ENCODE measurements at regions not wholly inside any gene's neighbourhood (a gene's known extent, or its start where the extent isn't known, plus 50 kb on each side); places are given as distances from the start of the nearest gene placed in this dataset.

GRCh38 chr10:130428936-130429335, 292.7 kb downstream of the GLRX3 start:
- no peak overlapping the region for H3K27ac ChIP-seq (ENCODE audit: low read depth, low read length, poor library complexity, severe bottlenecking)

GRCh38 chr10:130429809-130430208, 293.6 kb downstream of the GLRX3 start:
- Histone ChIP-seq H3K79me2 (ENCODE audit: insufficient read depth, low read length) (no peaks in the 10 kb centered on the region), H3K9me3 (ENCODE audit: low read length) (no peaks in the 10 kb centered on the region), H3F3A (ENCODE audit: insufficient read depth, low read length) (no peaks in the 10 kb centered on the region), H3K36me3 (ENCODE audit: insufficient read depth, low read length) (no peaks in the 10 kb centered on the region), H2AFZ (ENCODE audit: low read length) (no peak overlapping the region), H3K9ac (ENCODE audit: low read length) (no peak overlapping the region), H3K27me3 (ENCODE audit: insufficient read depth, low read length) (no peaks in the 10 kb centered on the region), H4K20me1 (ENCODE audit: insufficient read depth, low read length) (no peaks in the 10 kb centered on the region), H3K4me2 (ENCODE audit: low read length) (no peak overlapping the region), H3K9me2 (ENCODE audit: low read depth, low read length) (no peaks in the 10 kb centered on the region), H3K4me3 (ENCODE audit: low read depth, low read length, poor library complexity, severe bottlenecking) (no peak overlapping the region), H3K4me1 (ENCODE audit: insufficient read depth, low read length, severe bottlenecking) (no peaks in the 10 kb centered on the region), H3K27ac (ENCODE audit: low read depth, low read length, poor library complexity, severe bottlenecking) (no peak overlapping the region)
- TF ChIP-seq CTCF (IDR thresholded peaks at IDR 0.05; ENCODE audit: low read length): no peak
- TF ChIP-seq EZH2 (IDR thresholded peaks at IDR 0.05; ENCODE audit: borderline replicate concordance, low read length): no peak

More at GRCh38 chr10:130428936-130429335, 292.7 kb downstream of the GLRX3 start:
- Histone ChIP-seq H3K4me2 (ENCODE audit: low read length) (no peak overlapping the region), H3K4me3 (ENCODE audit: low read depth, low read length, poor library complexity, severe bottlenecking) (no peak overlapping the region), H3K4me1 (ENCODE audit: insufficient read depth, low read length, severe bottlenecking) (no peaks in the 10 kb centered on the region), H3K27me3 (ENCODE audit: insufficient read depth, low read length) (no peaks in the 10 kb centered on the region), H3K36me3 (ENCODE audit: insufficient read depth, low read length) (no peaks in the 10 kb centered on the region), H3K9ac (ENCODE audit: low read length) (no peak overlapping the region), H4K20me1 (ENCODE audit: insufficient read depth, low read length) (no peaks in the 10 kb centered on the region), H2AFZ (ENCODE audit: low read length) (no peak overlapping the region), H3K9me3 (ENCODE audit: low read length) (no peaks in the 10 kb centered on the region), H3F3A (ENCODE audit: insufficient read depth, low read length) (no peaks in the 10 kb centered on the region), H3K79me2 (ENCODE audit: insufficient read depth, low read length) (no peaks in the 10 kb centered on the region), H3K9me2 (ENCODE audit: low read depth, low read length) (no peaks in the 10 kb centered on the region)
- TF ChIP-seq EZH2 (IDR thresholded peaks at IDR 0.05; ENCODE audit: borderline replicate concordance, low read length) (no peak), CTCF (IDR thresholded peaks at IDR 0.05; ENCODE audit: low read length) (no peak)

GRCh38 chr10:130430291-130430690, 294.1 kb downstream of the GLRX3 start:
- H3K4me1 ChIP-seq (ENCODE audit: insufficient read depth, low read length, severe bottlenecking): no peaks in the 10 kb centered on the region
- no peak overlapping the region for H3K4me2 ChIP-seq (ENCODE audit: low read length)
- H3K36me3 ChIP-seq (ENCODE audit: insufficient read depth, low read length): no peaks in the 10 kb centered on the region
- no peak overlapping the region for H3K27ac ChIP-seq (ENCODE audit: low read depth, low read length, poor library complexity, severe bottlenecking)
- no peaks in the 10 kb centered on the region for H3K27me3 ChIP-seq (ENCODE audit: insufficient read depth, low read length)
- H2AFZ ChIP-seq (ENCODE audit: low read length): no peak overlapping the region
- H3K4me3 ChIP-seq (ENCODE audit: low read depth, low read length, poor library complexity, severe bottlenecking): no peak overlapping the region
- no peak overlapping the region for H3K9ac ChIP-seq (ENCODE audit: low read length)
- no peaks in the 10 kb centered on the region for H3K79me2 ChIP-seq (ENCODE audit: insufficient read depth, low read length)
- H3K9me3 ChIP-seq (ENCODE audit: low read length): no peaks in the 10 kb centered on the region
- TF ChIP-seq CTCF (IDR thresholded peaks at IDR 0.05; ENCODE audit: low read length) (no peak), EZH2 (IDR thresholded peaks at IDR 0.05; ENCODE audit: borderline replicate concordance, low read length) (no peak)
- H3K9me2 ChIP-seq (ENCODE audit: low read depth, low read length): no peaks in the 10 kb centered on the region
- H3F3A ChIP-seq (ENCODE audit: insufficient read depth, low read length): no peaks in the 10 kb centered on the region
- H4K20me1 ChIP-seq (ENCODE audit: insufficient read depth, low read length): no peaks in the 10 kb centered on the region
